Caco-2 (cell line): ENCODE measurements at regions not wholly inside any gene's neighbourhood (a gene's known extent, or its start where the extent isn't known, plus 50 kb on each side); places are given as distances from the start of the nearest gene placed in this dataset.

ENCODE experiments used
- BruUV-seq: library from RNA; stranded (reverse); fragments of 400-500 nt; replicated peaks from 2 replicates; lab custom pipeline; 2021; lab: Mats Ljungman, UMichigan
- CTCF ChIA-PET: fragments of 300-600 bp; sonication (Branson Sonifier 250); formaldehyde crosslinking; loops from one replicate; lab custom pipeline; 2022; ENCODE audit warnings: antibody characterized with exemption; lab: Charles Lee
- POLR2A ChIA-PET: fragments of 300-600 bp; sonication (Branson Sonifier 250); formaldehyde crosslinking; loops from one replicate; lab custom pipeline; 2022; ENCODE audit warnings: antibody characterized with exemption; lab: Charles Lee
- DNase-seq, 2 experiments: peaks; one replicate each; pipeline versions ENCODE4 v3.0.0 to v3.0.0-alpha.2; 2020 to 2022
- H3K27me3 ChIP-seq: replicated peaks from 2 replicates; pipeline ENCODE4 v1.6.0; 2011; ENCODE audit warnings: low read length; ENCODE audit not compliant: control insufficient read depth, insufficient read depth
- H3K36me3 ChIP-seq: 2 replicates; pipeline ENCODE4 v1.5.1; 2011; ENCODE audit warnings: low read length; ENCODE audit not compliant: control insufficient read depth, insufficient read depth
- H3K4me1 ChIP-seq: fragments of 250-450 bp; sonication (Bioruptor Pico); 2 replicates; pipeline ENCODE4 v1.5.1; 2020; ENCODE audit warnings: mild to moderate bottlenecking
- H3K4me3 ChIP-seq: 2 replicates; pipeline ENCODE4 v1.5.1; 2011; ENCODE audit warnings: low read depth, mild to moderate bottlenecking, control low read depth, low read length
- H3K9me3 ChIP-seq: fragments of 250-450 bp; sonication (Bioruptor Pico); 2 replicates; pipeline ENCODE4 v1.5.1; 2020; ENCODE audit warnings: mild to moderate bottlenecking, moderate library complexity
- H3K27ac Mint-ChIP-seq: one replicate; pipeline ENCODE4 v1.8.0; 2022; ENCODE audit warnings: mixed read lengths; ENCODE audit not compliant: unreplicated experiment
- H3K27me3 Mint-ChIP-seq: one replicate; pipeline ENCODE4 v1.8.0; 2022; ENCODE audit warnings: mixed read lengths; ENCODE audit not compliant: insufficient read depth, unreplicated experiment
- H3K36me3 Mint-ChIP-seq: one replicate; pipeline ENCODE4 v1.8.0; 2022; ENCODE audit warnings: mild to moderate bottlenecking, mixed read lengths; ENCODE audit not compliant: insufficient read depth, unreplicated experiment
- H3K4me1 Mint-ChIP-seq: one replicate; pipeline ENCODE4 v1.8.0; 2022; ENCODE audit warnings: low read depth, mixed read lengths; ENCODE audit not compliant: unreplicated experiment
- H3K4me3 Mint-ChIP-seq: one replicate; pipeline ENCODE4 v1.8.0; 2022; ENCODE audit warnings: mild to moderate bottlenecking, moderate library complexity, mixed read lengths; ENCODE audit not compliant: unreplicated experiment
- H3K9me3 Mint-ChIP-seq: one replicate; pipeline ENCODE4 v1.8.0; 2022; ENCODE audit warnings: mixed read lengths; ENCODE audit not compliant: unreplicated experiment
- intact Hi-C: fragments of 100-400 bp; cut with micrococcal nuclease; formaldehyde crosslinking; loops from one replicate; pipeline ENCODE4 v1.10.0; 2022; ENCODE audit not compliant: unreplicated experiment
- TF ChIP-seq, protein P1 (sequence below), 2 experiments: fragments of 200-600 bp in 1 of 2; IDR thresholded peaks; 1 replicate in 1 of 2; 2 replicates in 1 of 2; pipeline versions ENCODE4 v1.5.1 to v1.8.0; 2011 to 2022; ENCODE audit warnings: antibody characterized with exemption in 1 of 2, control low read depth in 1 of 2, inconsistent platforms in 1 of 2, low read depth in 1 of 2, low read length in 1 of 2, mild to moderate bottlenecking in 1 of 2, moderate library complexity in 1 of 2; ENCODE audit not compliant: insufficient read depth in 1 of 2, severe bottlenecking in 1 of 2, unreplicated experiment in 1 of 2

GRCh38 chr2:158049129-158049855 is 52.4 kb upstream of the UPP2 start:
- intact Hi-C loops, result no loop called here
- Mint-ChIP-seq H3K9me3 (no peaks in the 10 kb centered on the region), H3K27ac (no peak overlapping the region), H3K4me3 (no peak overlapping the region), H3K4me1 (no peaks in the 10 kb centered on the region), H3K27me3 (peaks cover 4% of the 10 kb centered on the region), H3K36me3 (no peaks in the 10 kb centered on the region)
- POLR2A ChIA-PET, result no interaction called here
- no peak for DNase-seq
- CTCF ChIA-PET, result no interaction called here
- Histone ChIP-seq H3K9me3 (no peaks in the 10 kb centered on the region), H3K36me3 (no peaks in the 10 kb centered on the region), H3K27me3 (no peaks in the 10 kb centered on the region), H3K4me1 (no peaks in the 10 kb centered on the region), H3K4me3 (no peak overlapping the region)
- no TSS peak for BruUV-seq
- TF ChIP-seq, protein P1, sequence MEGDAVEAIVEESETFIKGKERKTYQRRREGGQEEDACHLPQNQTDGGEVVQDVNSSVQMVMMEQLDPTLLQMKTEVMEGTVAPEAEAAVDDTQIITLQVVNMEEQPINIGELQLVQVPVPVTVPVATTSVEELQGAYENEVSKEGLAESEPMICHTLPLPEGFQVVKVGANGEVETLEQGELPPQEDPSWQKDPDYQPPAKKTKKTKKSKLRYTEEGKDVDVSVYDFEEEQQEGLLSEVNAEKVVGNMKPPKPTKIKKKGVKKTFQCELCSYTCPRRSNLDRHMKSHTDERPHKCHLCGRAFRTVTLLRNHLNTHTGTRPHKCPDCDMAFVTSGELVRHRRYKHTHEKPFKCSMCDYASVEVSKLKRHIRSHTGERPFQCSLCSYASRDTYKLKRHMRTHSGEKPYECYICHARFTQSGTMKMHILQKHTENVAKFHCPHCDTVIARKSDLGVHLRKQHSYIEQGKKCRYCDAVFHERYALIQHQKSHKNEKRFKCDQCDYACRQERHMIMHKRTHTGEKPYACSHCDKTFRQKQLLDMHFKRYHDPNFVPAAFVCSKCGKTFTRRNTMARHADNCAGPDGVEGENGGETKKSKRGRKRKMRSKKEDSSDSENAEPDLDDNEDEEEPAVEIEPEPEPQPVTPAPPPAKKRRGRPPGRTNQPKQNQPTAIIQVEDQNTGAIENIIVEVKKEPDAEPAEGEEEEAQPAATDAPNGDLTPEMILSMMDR (IDR thresholded peaks at IDR 0.05; ENCODE audit: insufficient read depth in 1 of 2, low read depth in 1 of 2, low read length in 1 of 2, severe bottlenecking in 1 of 2, unreplicated experiment in 1 of 2), result no peak

DNA sequence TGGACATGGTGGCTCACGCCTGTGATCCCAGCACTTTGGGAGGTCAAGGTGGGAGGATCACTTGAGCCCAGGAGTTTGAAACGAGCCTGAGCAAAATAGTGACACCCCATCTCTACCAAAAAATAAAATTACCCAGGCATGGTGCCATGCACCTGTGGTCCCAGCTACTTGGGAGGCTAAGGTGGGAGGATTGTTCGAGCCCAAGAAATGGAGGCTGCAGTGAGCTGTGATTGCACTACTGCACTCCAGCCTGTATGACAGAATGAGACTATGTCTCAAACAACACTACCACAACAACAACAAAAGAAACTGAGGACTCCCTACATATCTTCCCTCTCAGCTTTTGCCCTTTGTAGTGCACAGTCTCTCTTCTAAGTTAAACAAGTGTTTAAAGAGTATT is 53.3 kb upstream of the UPP2 start:
- no TSS peak for BruUV-seq

GRCh38 chr2:158047156-158047611 is 54.5 kb upstream of the UPP2 start:
- no peak for DNase-seq
- H3K27me3 ChIP-seq, result no peaks in the 10 kb centered on the region
- no peaks in the 10 kb centered on the region for H3K9me3 Mint-ChIP-seq
- H3K9me3 ChIP-seq, result no peaks in the 10 kb centered on the region
- H3K36me3 Mint-ChIP-seq, result no peaks in the 10 kb centered on the region
- no peak overlapping the region for H3K4me3 ChIP-seq
- TF ChIP-seq, protein P1 (IDR thresholded peaks at IDR 0.05; ENCODE audit: insufficient read depth in 1 of 2, low read depth in 1 of 2, low read length in 1 of 2, severe bottlenecking in 1 of 2, unreplicated experiment in 1 of 2), result no peak
- H3K4me1 ChIP-seq, result no peaks in the 10 kb centered on the region
- intact Hi-C loops, result no loop called here
- no TSS peak for BruUV-seq
- H3K27ac Mint-ChIP-seq, result no peak overlapping the region
- H3K4me1 Mint-ChIP-seq, result no peaks in the 10 kb centered on the region
- peaks cover 4% of the 10 kb centered on the region for H3K27me3 Mint-ChIP-seq
- ChIA-PET POLR2A (no interaction called here), CTCF (interaction anchor here (1.2 kb wide), 1 partner anchor 13 kb away, joined by 3 read pairs; no protein-coding TSS in a partner anchor)
- no peak overlapping the region for H3K4me3 Mint-ChIP-seq
- H3K36me3 ChIP-seq, result no peaks in the 10 kb centered on the region

More for the DNA sequence above, 53.3 kb upstream of the UPP2 start:
- POLR2A ChIA-PET, result no interaction called here
- H3K4me1 ChIP-seq, result no peaks in the 10 kb centered on the region
- H3K4me1 Mint-ChIP-seq, result no peaks in the 10 kb centered on the region
- no peak for DNase-seq
- CTCF ChIA-PET, result no interaction called here
- no peaks in the 10 kb centered on the region for H3K36me3 Mint-ChIP-seq
- H3K9me3 Mint-ChIP-seq, result no peaks in the 10 kb centered on the region
- H3K4me3 Mint-ChIP-seq, result no peak overlapping the region
- TF ChIP-seq, protein P1 (IDR thresholded peaks at IDR 0.05; ENCODE audit: insufficient read depth in 1 of 2, low read depth in 1 of 2, low read length in 1 of 2, severe bottlenecking in 1 of 2, unreplicated experiment in 1 of 2), result no peak
- H3K27me3 Mint-ChIP-seq, result peaks cover 4% of the 10 kb centered on the region
- intact Hi-C loops, result no loop called here
- H3K9me3 ChIP-seq, result no peaks in the 10 kb centered on the region
- no peak overlapping the region for H3K4me3 ChIP-seq
- no peaks in the 10 kb centered on the region for H3K36me3 ChIP-seq
- H3K27me3 ChIP-seq, result no peaks in the 10 kb centered on the region
- no peak overlapping the region for H3K27ac Mint-ChIP-seq
